Mesendoderm (in vitro differentiated cells): ENCODE measurements at regions not wholly inside any gene's neighbourhood (a gene's known extent, or its start where the extent isn't known, plus 50 kb on each side); places are given as distances from the start of the nearest gene placed in this dataset.

Experiments used
- DNase-seq: peaks from one replicate; pipeline ENCODE4 v3.0.0; 2013
- H2AK5ac ChIP-seq: 2 replicates; pipeline ENCODE4 v1.6.1; 2013; ENCODE audit warnings: low read length, inconsistent platforms
- H2BK120ac ChIP-seq: 2 replicates; pipeline ENCODE4 v1.6.1; 2013; ENCODE audit warnings: low read depth, mild to moderate bottlenecking, low read length, moderate library complexity, mixed read lengths
- H2BK15ac ChIP-seq: replicated peaks from 2 replicates; pipeline ENCODE4 v1.6.1; 2013; ENCODE audit warnings: low read depth, mild to moderate bottlenecking, moderate library complexity
- H2BK5ac ChIP-seq: 2 replicates; pipeline ENCODE4 v1.6.1; 2013; ENCODE audit warnings: low read length, inconsistent platforms
- H3K18ac ChIP-seq: 2 replicates; pipeline ENCODE4 v1.6.1; 2013; ENCODE audit warnings: mild to moderate bottlenecking, low read length, mixed read lengths
- H3K23ac ChIP-seq: one replicate; pipeline ENCODE4 v1.6.1; 2013; ENCODE audit warnings: low read length
- H3K27ac ChIP-seq: 2 replicates; pipeline ENCODE4 v1.5.1; 2013; ENCODE audit warnings: low read depth, mild to moderate bottlenecking, inconsistent platforms, low read length, moderate library complexity
- H3K27me3 ChIP-seq: 2 replicates; pipeline ENCODE4 v1.6.1; 2013; ENCODE audit warnings: low read length, control low read depth, mild to moderate bottlenecking, inconsistent platforms; ENCODE audit not compliant: insufficient read depth, poor library complexity
- H3K36me3 ChIP-seq: 2 replicates; pipeline ENCODE4 v1.6.1; 2013; ENCODE audit warnings: low read length, inconsistent platforms; ENCODE audit not compliant: control insufficient read depth, insufficient read depth
- H3K4ac ChIP-seq: one replicate; pipeline ENCODE4 v1.6.1; 2013; ENCODE audit warnings: low read depth, mild to moderate bottlenecking, low read length, moderate library complexity
- H3K4me1 ChIP-seq: 2 replicates; pipeline ENCODE4 v1.6.1; 2013; ENCODE audit warnings: low read depth, low read length, inconsistent platforms; ENCODE audit not compliant: control insufficient read depth
- H3K4me2 ChIP-seq: 2 replicates; pipeline ENCODE4 v1.6.1; 2013; ENCODE audit warnings: low read length
- H3K4me3 ChIP-seq: 2 replicates; pipeline ENCODE4 v1.5.1; 2013; ENCODE audit warnings: mild to moderate bottlenecking, low read length
- H3K56ac ChIP-seq: one replicate; pipeline ENCODE4 v1.6.1; 2013; ENCODE audit warnings: low read length
- H3K79me1 ChIP-seq: 2 replicates; pipeline ENCODE4 v1.6.1; 2013; ENCODE audit warnings: low read length, inconsistent platforms
- H3K79me2 ChIP-seq: 2 replicates; pipeline ENCODE4 v1.6.1; 2013; ENCODE audit warnings: mild to moderate bottlenecking, low read length; ENCODE audit not compliant: control insufficient read depth, insufficient read depth
- H3K9ac ChIP-seq: 2 replicates; pipeline ENCODE4 v1.6.1; 2013; ENCODE audit warnings: low read length, inconsistent platforms
- H4K5ac ChIP-seq: one replicate; pipeline ENCODE4 v1.6.1; 2013; ENCODE audit warnings: low read length
- H4K8ac ChIP-seq: one replicate; pipeline ENCODE4 v1.6.1; 2013; ENCODE audit warnings: low read depth, mild to moderate bottlenecking, control low read depth, low read length, moderate library complexity
- WGBS: extraction: QIAGEN DNeasy Blood & Tissue Kit; methylation state at CpG from one replicate; pipeline ENCODE4 v1.1.7; 2013; ENCODE audit warnings: low lambda C conversion rate, missing lambda C conversion rate; ENCODE audit not compliant: insufficient coverage; ENCODE audit errors: extremely low coverage; 5-methylcytosine and 5-hydroxymethylcytosine counted together

- no peak overlapping the region for H3K4ac ChIP-seq
- H2BK5ac ChIP-seq, result no peak overlapping the region
- no CpG with 5 or more reads among the region's 3 CpGs for WGBS
- no peak overlapping the region for H3K4me2 ChIP-seq
- H2AK5ac ChIP-seq, result no peak overlapping the region
- no peak overlapping the region for H3K23ac ChIP-seq
- no peak for DNase-seq
- H3K27me3 ChIP-seq, result no peaks in the 10 kb centered on the region
- H2BK15ac ChIP-seq, result no peak overlapping the region
- H3K36me3 ChIP-seq, result no peaks in the 10 kb centered on the region
- no peak overlapping the region for H2BK120ac ChIP-seq
- H3K4me1 ChIP-seq, result no peaks in the 10 kb centered on the region
- no peaks in the 10 kb centered on the region for H3K79me1 ChIP-seq
- H3K27ac ChIP-seq, result no peak overlapping the region
- no peak overlapping the region for H4K8ac ChIP-seq
- no peaks in the 10 kb centered on the region for H3K79me2 ChIP-seq
- H4K5ac ChIP-seq, result no peak overlapping the region
- no peak overlapping the region for H3K18ac ChIP-seq
- H3K56ac ChIP-seq, result no peak overlapping the region
- H3K9ac ChIP-seq, result no peak overlapping the region
- no peak overlapping the region for H3K4me3 ChIP-seq
Observed at GRCh38 chr2:133624551-133624950, 56.3 kb upstream of the NCKAP5 start.

- no CpG with 5 or more reads among the region's 1 CpG for WGBS
Observed at GRCh38 chr2:133627741-133628140, 59.5 kb upstream of the NCKAP5 start.

GRCh38 chr2:133633309-133633708 lies 65.0 kb upstream of the NCKAP5 start:
- no CpG with 5 or more reads among the region's 7 CpGs for WGBS
- no peak overlapping the region for H3K4me3 ChIP-seq
- no peaks in the 10 kb centered on the region for H3K79me2 ChIP-seq
- H4K8ac ChIP-seq, result no peak overlapping the region
- no peak overlapping the region for H4K5ac ChIP-seq
- H3K36me3 ChIP-seq, result no peaks in the 10 kb centered on the region
- H3K18ac ChIP-seq, result no peak overlapping the region
- H2BK15ac ChIP-seq, result no peak overlapping the region
- H3K4me2 ChIP-seq, result no peak overlapping the region
- no peak overlapping the region for H2AK5ac ChIP-seq
- no peak overlapping the region for H3K27ac ChIP-seq
- no peak overlapping the region for H3K4ac ChIP-seq
- no peak for DNase-seq
- no peaks in the 10 kb centered on the region for H3K27me3 ChIP-seq
- H3K23ac ChIP-seq, result no peak overlapping the region
- no peak overlapping the region for H2BK120ac ChIP-seq
- H3K9ac ChIP-seq, result no peak overlapping the region
- no peaks in the 10 kb centered on the region for H3K79me1 ChIP-seq
- H2BK5ac ChIP-seq, result no peak overlapping the region
- H3K4me1 ChIP-seq, result no peaks in the 10 kb centered on the region
- no peak overlapping the region for H3K56ac ChIP-seq

More at GRCh38 chr2:133627741-133628140, 59.5 kb upstream of the NCKAP5 start:
- no peaks in the 10 kb centered on the region for H3K4me1 ChIP-seq
- no peak overlapping the region for H3K27ac ChIP-seq
- H3K79me1 ChIP-seq, result no peaks in the 10 kb centered on the region
- no peaks in the 10 kb centered on the region for H3K36me3 ChIP-seq
- H2BK15ac ChIP-seq, result no peak overlapping the region
- H3K79me2 ChIP-seq, result no peaks in the 10 kb centered on the region
- H3K4me3 ChIP-seq, result no peak overlapping the region
- no peak overlapping the region for H3K18ac ChIP-seq
- H3K56ac ChIP-seq, result no peak overlapping the region
- H3K9ac ChIP-seq, result no peak overlapping the region
- no peak overlapping the region for H3K4ac ChIP-seq
- no peak overlapping the region for H2AK5ac ChIP-seq
- no peak overlapping the region for H2BK5ac ChIP-seq
- H2BK120ac ChIP-seq, result no peak overlapping the region
- no peak overlapping the region for H4K8ac ChIP-seq
- no peaks in the 10 kb centered on the region for H3K27me3 ChIP-seq
- no peak overlapping the region for H3K4me2 ChIP-seq
- no peak for DNase-seq
- H4K5ac ChIP-seq, result no peak overlapping the region
- H3K23ac ChIP-seq, result no peak overlapping the region

DNA sequence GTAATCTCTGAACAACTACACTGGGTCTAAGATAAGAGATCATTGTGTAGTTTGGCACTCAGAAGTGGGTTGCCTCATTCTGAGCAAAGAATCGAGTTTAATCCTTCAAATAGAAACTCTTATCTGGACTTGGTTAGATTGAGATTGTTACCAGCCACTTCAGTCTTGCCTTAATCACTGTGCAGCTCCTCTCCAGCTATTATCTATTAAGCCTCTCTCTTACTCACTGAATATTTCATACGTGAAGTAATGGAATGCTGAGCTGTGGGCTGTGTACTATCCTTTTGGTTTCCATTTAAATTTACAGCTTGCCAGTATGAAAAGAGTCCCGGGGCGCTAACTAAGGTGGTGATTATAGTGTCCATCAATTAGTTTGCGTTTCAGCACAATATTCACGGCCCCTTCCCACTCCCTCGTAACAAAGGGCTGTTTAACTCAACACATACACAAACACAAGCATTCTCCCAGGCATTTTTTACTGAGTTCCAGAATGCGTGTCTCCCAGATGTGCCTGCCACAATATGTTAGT lies 65.7 kb upstream of the NCKAP5 start:
- Histone ChIP-seq H3K4me2 (no peak overlapping the region), H3K56ac (no peak overlapping the region), H4K5ac (no peak overlapping the region), H3K18ac (no peak overlapping the region), H3K4ac (no peak overlapping the region), H3K79me1 (no peaks in the 10 kb centered on the region), H3K23ac (no peak overlapping the region), H3K27me3 (no peaks in the 10 kb centered on the region), H3K4me1 (no peaks in the 10 kb centered on the region), H3K36me3 (no peaks in the 10 kb centered on the region), H3K79me2 (no peaks in the 10 kb centered on the region), H3K9ac (no peak overlapping the region), H3K27ac (no peak overlapping the region), H2AK5ac (no peak overlapping the region), H3K4me3 (no peak overlapping the region), H2BK15ac (no peak overlapping the region), H4K8ac (no peak overlapping the region), H2BK5ac (no peak overlapping the region), H2BK120ac (no peak overlapping the region)
- DNase-seq, result no peak
- no CpG with 5 or more reads among the region's 8 CpGs for WGBS

DNA sequence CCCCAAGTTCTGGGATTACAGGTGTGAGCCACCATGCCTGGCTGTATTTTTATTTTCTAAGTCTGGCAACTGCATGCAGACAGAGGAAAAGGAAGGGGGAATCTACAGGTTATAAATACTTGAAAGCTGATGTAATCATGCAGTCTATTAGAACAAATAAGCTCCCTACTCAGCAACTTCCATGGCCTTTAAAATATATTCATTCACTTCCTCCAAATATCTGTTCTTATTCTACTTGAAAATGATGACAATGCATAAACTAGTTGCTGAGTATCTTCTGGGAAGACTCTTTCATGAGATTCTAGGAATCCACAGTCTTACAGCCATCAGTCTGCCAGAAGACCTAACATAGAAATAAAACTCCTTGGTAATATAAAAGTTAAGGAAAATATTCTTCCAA lies 66.9 kb upstream of the NCKAP5 start:
- DNase-seq, result peak; percentile 10
- no peak overlapping the region for H4K8ac ChIP-seq
- H3K27ac ChIP-seq, result no peak overlapping the region
- no peak overlapping the region for H2BK120ac ChIP-seq
- no peaks in the 10 kb centered on the region for H3K36me3 ChIP-seq
- H2BK5ac ChIP-seq, result no peak overlapping the region
- H2BK15ac ChIP-seq, result no peak overlapping the region
- H4K5ac ChIP-seq, result no peak overlapping the region
- H3K4me1 ChIP-seq, result no peaks in the 10 kb centered on the region
- H3K18ac ChIP-seq, result no peak overlapping the region
- H3K23ac ChIP-seq, result no peak overlapping the region
- H3K79me2 ChIP-seq, result no peaks in the 10 kb centered on the region
- no peak overlapping the region for H3K56ac ChIP-seq
- H3K9ac ChIP-seq, result no peak overlapping the region
- H3K4me3 ChIP-seq, result no peak overlapping the region
- H3K27me3 ChIP-seq, result no peaks in the 10 kb centered on the region
- H3K4ac ChIP-seq, result no peak overlapping the region
- no peak overlapping the region for H3K4me2 ChIP-seq
- no peaks in the 10 kb centered on the region for H3K79me1 ChIP-seq
- no peak overlapping the region for H2AK5ac ChIP-seq

DNA sequence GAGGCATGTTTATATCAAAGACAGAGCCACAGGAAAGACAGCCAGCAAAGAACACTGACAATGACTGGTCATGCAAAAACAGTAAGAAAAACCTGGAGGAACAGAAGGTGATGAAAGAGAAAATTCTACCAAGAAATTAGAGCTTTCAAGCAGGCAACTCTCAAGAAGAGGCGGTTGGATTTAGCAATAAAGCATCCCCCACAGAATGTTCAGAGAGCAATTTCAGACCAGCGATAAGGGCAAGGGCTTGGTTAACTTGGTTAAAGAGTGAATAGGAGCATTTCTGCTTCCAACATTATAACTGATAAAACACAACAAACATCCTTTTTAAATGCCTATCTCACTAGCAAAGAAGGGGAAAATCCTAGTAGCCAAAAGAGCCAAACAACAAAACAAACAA lies 68.0 kb upstream of the NCKAP5 start:
- no peak overlapping the region for H3K9ac ChIP-seq
- no peak overlapping the region for H3K4ac ChIP-seq
- no peak overlapping the region for H3K23ac ChIP-seq
- H2BK15ac ChIP-seq, result no peak overlapping the region
- no peak overlapping the region for H3K4me2 ChIP-seq
- H3K79me2 ChIP-seq, result no peaks in the 10 kb centered on the region
- H3K27me3 ChIP-seq, result no peaks in the 10 kb centered on the region
- H3K79me1 ChIP-seq, result no peaks in the 10 kb centered on the region
- no peaks in the 10 kb centered on the region for H3K4me1 ChIP-seq
- no CpG with 5 or more reads among the region's 2 CpGs for whole genome bisulfite sequencing
- no peaks in the 10 kb centered on the region for H3K36me3 ChIP-seq
- H2BK120ac ChIP-seq, result no peak overlapping the region
- H4K8ac ChIP-seq, result no peak overlapping the region
- no peak for DNase-seq
- no peak overlapping the region for H2BK5ac ChIP-seq
- H3K4me3 ChIP-seq, result no peak overlapping the region
- H3K18ac ChIP-seq, result no peak overlapping the region
- H3K56ac ChIP-seq, result no peak overlapping the region
- no peak overlapping the region for H2AK5ac ChIP-seq
- no peak overlapping the region for H3K27ac ChIP-seq
- H4K5ac ChIP-seq, result no peak overlapping the region
